ENCODE measurements at regions not wholly inside any gene's neighbourhood (a gene's known extent, or its start where the extent isn't known, plus 50 kb on each side); places are given as distances from the start of the nearest gene placed in this dataset.
"Not testable (repeated sequence)": the region's sequence is repeated elsewhere in the genome, so short reads cannot be mapped to it uniquely, and the experiment has no call there.

DNA sequence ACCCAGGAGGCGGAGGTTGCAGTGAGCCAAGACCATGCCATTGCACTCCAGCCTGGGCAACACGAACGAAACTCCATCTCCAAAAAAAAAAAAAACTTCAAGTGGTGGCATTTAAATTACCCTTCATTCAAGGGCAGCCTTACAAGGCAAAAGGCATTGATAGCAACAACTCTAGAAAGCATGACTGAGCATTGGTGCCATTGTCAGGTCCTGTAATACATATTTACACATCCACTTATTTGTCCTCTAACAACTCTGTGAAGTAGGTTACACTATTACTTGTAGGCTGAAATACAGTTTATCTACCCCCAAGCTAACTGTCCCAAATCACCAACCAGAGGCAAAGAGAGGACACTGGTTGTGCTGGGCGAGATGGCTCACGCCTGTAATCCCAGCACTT, 52.7 kb upstream of the LARP1 start:
- Histone ChIP-seq H3K4me3 (no peak overlapping the region), H3K27me3 (no peaks in the 10 kb centered on the region), H3K4me1 (no peaks in the 10 kb centered on the region), H3K27ac (no peak overlapping the region), H3K9me3 (no peaks in the 10 kb centered on the region), H3K36me3 (ENCODE audit: low read depth, missing control alignments) (no peaks in the 10 kb centered on the region)
- DNase-seq, result no peak
- 91 to 95% methylated on average over 5 of the region's 5 CpGs for WGBS, 2 donors
- no peak for TF ChIP-seq POLR2A (IDR thresholded peaks at IDR 0.05)
- TF ChIP-seq, protein P1, sequence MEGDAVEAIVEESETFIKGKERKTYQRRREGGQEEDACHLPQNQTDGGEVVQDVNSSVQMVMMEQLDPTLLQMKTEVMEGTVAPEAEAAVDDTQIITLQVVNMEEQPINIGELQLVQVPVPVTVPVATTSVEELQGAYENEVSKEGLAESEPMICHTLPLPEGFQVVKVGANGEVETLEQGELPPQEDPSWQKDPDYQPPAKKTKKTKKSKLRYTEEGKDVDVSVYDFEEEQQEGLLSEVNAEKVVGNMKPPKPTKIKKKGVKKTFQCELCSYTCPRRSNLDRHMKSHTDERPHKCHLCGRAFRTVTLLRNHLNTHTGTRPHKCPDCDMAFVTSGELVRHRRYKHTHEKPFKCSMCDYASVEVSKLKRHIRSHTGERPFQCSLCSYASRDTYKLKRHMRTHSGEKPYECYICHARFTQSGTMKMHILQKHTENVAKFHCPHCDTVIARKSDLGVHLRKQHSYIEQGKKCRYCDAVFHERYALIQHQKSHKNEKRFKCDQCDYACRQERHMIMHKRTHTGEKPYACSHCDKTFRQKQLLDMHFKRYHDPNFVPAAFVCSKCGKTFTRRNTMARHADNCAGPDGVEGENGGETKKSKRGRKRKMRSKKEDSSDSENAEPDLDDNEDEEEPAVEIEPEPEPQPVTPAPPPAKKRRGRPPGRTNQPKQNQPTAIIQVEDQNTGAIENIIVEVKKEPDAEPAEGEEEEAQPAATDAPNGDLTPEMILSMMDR (IDR thresholded peaks at IDR 0.05), result no peak
- intact Hi-C loops (cut with DNase I; ENCODE audit: low total_unique reads), result no loop called here

DNA sequence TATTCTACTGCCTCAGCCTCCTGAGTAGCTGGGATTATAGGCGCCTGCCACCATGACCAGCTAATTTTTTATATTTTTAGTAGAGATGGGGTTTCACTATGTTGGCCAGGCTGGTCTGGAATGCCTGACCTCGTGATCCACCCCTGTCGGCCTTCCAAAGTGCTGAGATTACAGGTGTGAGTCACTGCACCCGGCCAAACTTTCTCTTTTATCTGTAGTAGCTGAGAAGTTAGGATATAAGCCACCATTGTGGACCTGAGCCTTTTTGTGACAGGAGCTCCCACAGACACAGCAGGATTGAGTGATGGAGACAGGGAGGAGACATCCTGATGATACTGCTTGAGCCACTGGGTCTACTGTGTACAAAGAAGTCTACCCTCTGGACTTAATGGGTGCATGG, 53.5 kb upstream of the LARP1 start:
- H3K27me3 ChIP-seq; H3K4me1 ChIP-seq; intact Hi-C loops (cut with DNase I; ENCODE audit: low total_unique reads); DNase-seq; H3K27ac ChIP-seq; H3K4me3 ChIP-seq; H3K9me3 ChIP-seq; H3K36me3 ChIP-seq (ENCODE audit: low read depth, missing control alignments): not testable (repeated sequence)
- WGBS, 2 donors, result 82 to 98% methylated on average over 4 of the region's 4 CpGs

DNA sequence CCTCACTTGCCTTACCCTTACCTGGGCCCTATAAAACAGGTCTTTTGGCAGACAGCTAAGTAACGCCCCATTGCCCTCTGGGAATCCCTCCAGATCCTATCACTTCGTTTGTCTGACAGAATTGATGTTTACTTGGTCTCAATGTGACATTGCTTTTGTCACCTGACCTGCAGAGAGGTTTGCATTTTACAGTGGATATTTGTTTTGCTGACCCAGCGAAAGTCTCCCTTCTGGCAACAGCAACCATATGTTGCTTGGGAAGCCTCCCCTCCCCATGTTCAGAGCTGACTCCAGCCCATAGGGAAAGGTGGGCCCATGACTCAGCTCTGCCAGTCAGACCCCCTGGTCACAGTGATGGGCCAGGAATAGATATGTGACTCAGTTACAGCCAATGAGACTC, 54.0 kb upstream of the LARP1 start:
- Histone ChIP-seq H3K27ac (no peak overlapping the region), H3K27me3 (no peaks in the 10 kb centered on the region), H3K4me3 (no peak overlapping the region), H3K9me3 (no peaks in the 10 kb centered on the region), H3K4me1 (no peaks in the 10 kb centered on the region), H3K36me3 (ENCODE audit: low read depth, missing control alignments) (no peaks in the 10 kb centered on the region)
- DNase-seq, result no peak
- intact Hi-C loops (cut with DNase I; ENCODE audit: low total_unique reads), result no loop called here
- WGBS, 2 donors, result 75 to 87% methylated on average over 3 of the region's 3 CpGs
- TF ChIP-seq POLR2A (IDR thresholded peaks at IDR 0.05), result no peak
- TF ChIP-seq, protein P1 (IDR thresholded peaks at IDR 0.05), result no peak

DNA sequence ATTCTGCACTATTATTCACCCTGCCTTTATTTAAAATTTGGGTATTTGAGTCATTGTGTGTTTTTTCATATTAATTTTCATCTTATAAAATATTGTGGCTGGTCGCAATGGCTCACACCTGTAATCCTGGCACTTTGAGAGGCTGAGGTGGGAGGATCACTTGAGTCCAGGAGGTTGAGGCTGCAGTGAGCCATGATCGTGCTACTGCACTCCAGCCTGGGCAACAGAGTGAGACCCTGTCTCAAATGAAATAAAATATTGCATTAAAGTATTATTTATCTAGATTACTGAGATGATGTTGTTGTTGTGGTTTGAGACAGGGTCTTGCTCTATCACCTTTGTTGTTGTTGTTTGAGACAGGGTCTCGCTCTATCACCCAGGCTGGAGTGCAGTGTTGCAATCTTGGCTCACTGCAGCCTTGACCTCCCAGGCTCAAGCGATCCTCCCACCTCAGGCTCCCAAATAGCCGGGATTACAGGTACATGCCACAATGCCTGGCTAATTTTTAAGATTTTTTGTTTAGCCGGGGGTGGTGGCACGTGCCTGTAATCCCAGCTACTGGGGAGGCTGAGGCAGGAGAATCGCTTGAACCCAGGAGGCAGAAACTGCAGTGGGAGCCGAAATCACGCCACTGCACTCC, 54.8 kb upstream of the LARP1 start:
- 83 to 87% methylated on average over 10 of the region's 10 CpGs for WGBS, 2 donors
- intact Hi-C loops (cut with DNase I; ENCODE audit: low total_unique reads), result not testable (repeated sequence)

DNA sequence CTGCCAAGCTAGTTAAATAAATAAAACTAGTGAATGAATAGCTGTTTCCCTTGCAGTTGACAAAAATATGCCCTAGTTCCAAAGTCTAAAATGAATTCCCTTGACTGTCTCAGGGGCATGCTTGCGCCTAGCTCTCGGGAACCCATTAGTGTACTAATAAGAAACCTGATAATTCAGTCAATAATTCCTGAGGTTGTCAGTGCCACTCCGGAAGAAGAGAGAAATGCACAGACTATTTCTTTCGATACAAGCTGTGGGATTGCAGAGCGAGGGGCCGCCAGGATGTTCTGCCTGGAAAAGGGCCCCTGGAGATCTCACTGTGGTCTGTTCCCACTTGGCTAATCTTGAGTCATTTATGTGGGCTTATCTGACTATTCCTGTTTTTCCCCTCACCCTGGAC, 56.4 kb upstream of the LARP1 start:
- Histone ChIP-seq H3K9me3 (no peaks in the 10 kb centered on the region), H3K27ac (no peak overlapping the region), H3K4me1 (no peaks in the 10 kb centered on the region), H3K27me3 (no peaks in the 10 kb centered on the region), H3K36me3 (ENCODE audit: low read depth, missing control alignments) (no peaks in the 10 kb centered on the region), H3K4me3 (no peak overlapping the region)
- intact Hi-C loops (cut with DNase I; ENCODE audit: low total_unique reads), result no loop called here
- TF ChIP-seq POLR2A (IDR thresholded peaks at IDR 0.05), result no peak
- TF ChIP-seq, protein P1 (IDR thresholded peaks at IDR 0.05), result no peak
- no peak for DNase-seq
- WGBS, 2 donors, result 69 to 89% methylated on average over 6 of the region's 6 CpGs

More for the DNA sequence above, 54.8 kb upstream of the LARP1 start:
- not testable (repeated sequence) for DNase-seq; H3K4me3 ChIP-seq; H3K9me3 ChIP-seq; H3K27me3 ChIP-seq; H3K36me3 ChIP-seq (ENCODE audit: low read depth, missing control alignments); H3K27ac ChIP-seq; H3K4me1 ChIP-seq

DNA sequence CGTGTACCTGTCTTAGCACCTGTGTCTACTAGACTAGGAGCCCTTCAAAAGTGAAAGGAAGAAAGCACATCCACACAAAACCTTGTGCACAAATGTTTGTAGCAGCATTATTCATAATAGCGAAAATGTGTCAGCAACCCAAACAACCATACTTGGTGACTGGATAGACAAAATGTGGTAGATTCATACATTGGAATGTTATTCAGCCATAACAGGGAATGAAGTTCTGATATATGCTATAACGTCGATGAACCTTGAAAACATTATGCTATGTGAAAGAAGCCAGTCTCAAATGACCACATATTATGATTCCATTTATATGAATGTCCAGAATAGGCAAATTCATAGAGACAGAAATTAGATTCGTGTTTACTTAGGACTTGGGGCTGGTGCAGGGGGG, 57.8 kb upstream of the LARP1 start:
- intact Hi-C loops (cut with DNase I; ENCODE audit: low total_unique reads), result no loop called here
- no peak for DNase-seq
- H3K27ac ChIP-seq, result no peak overlapping the region
- no peaks in the 10 kb centered on the region for H3K27me3 ChIP-seq
- H3K4me3 ChIP-seq, result no peak overlapping the region
- no peaks in the 10 kb centered on the region for H3K4me1 ChIP-seq
- H3K36me3 ChIP-seq (ENCODE audit: low read depth, missing control alignments), result no peaks in the 10 kb centered on the region
- H3K9me3 ChIP-seq, result no peaks in the 10 kb centered on the region
- WGBS, 2 donors, result 70 to 86% methylated on average over 5 of the region's 5 CpGs
- TF ChIP-seq, protein P1 (IDR thresholded peaks at IDR 0.05), result no peak
- TF ChIP-seq POLR2A (IDR thresholded peaks at IDR 0.05), result no peak
